Aorta (tissue), 5 donors: ENCODE measurements at regions not wholly inside any gene's neighbourhood (a gene's known extent, or its start where the extent isn't known, plus 50 kb on each side); places are given as distances from the start of the nearest gene placed in this dataset.

Experiments
- ATAC-seq: fragments of 200-7000 bp; cut with Tn5 transposase; one replicate; pipeline ENCODE4 v1.9.1; 2022; ENCODE audit warnings: moderate library complexity; ENCODE audit not compliant: low FRiP score
- DNase-seq, 2 donors: peaks; one replicate each; pipeline ENCODE4 v3.0.0-alpha.2; 2020
- H3K27ac ChIP-seq, 2 donors: one replicate each; pipeline ENCODE4 v1.5.1; 2013; ENCODE audit warnings: low read length in 2 of 2, mild to moderate bottlenecking in 2 of 2, moderate library complexity in 2 of 2, control low read depth in 1 of 2, inconsistent platforms in 1 of 2, low read depth in 1 of 2
- H3K27me3 ChIP-seq, 2 donors: one replicate each; pipeline ENCODE4 v1.6.1; 2013; ENCODE audit warnings: control low read depth in 1 of 2, low read length in 1 of 2, mild to moderate bottlenecking in 1 of 2, moderate library complexity in 1 of 2; ENCODE audit not compliant: insufficient read depth in 2 of 2, control insufficient read depth in 1 of 2
- H3K36me3 ChIP-seq, 2 donors: one replicate each; pipeline ENCODE4 v1.6.1; 2013; ENCODE audit warnings: control low read depth in 1 of 2, low read length in 1 of 2, mild to moderate bottlenecking in 1 of 2; ENCODE audit not compliant: insufficient read depth in 2 of 2, control insufficient read depth in 1 of 2
- H3K4me1 ChIP-seq, 2 donors: one replicate each; pipeline ENCODE4 v1.6.1; 2013; ENCODE audit warnings: low read length in 2 of 2, control low read depth in 1 of 2, mild to moderate bottlenecking in 1 of 2, moderate library complexity in 1 of 2; ENCODE audit not compliant: insufficient read depth in 2 of 2, control insufficient read depth in 1 of 2
- H3K4me3 ChIP-seq, 2 donors: one replicate each; pipeline ENCODE4 v1.5.1; 2013; ENCODE audit warnings: low read length in 2 of 2, control low read depth in 1 of 2, mild to moderate bottlenecking in 1 of 2
- H3K9me3 ChIP-seq: one replicate; pipeline ENCODE4 v1.6.1; 2013; ENCODE audit warnings: mild to moderate bottlenecking, low read length; ENCODE audit not compliant: control insufficient read depth
- WGBS, 2 donors: extraction: QIAGEN DNeasy Blood & Tissue Kit; methylation state at CpG; one replicate each; pipeline ENCODE4 v1.1.7; 2013; 5-methylcytosine and 5-hydroxymethylcytosine counted together
- intact Hi-C, 2 donors: fragments of 100-400 bp; cut with DNase I; formaldehyde crosslinking; loops; one replicate each; pipeline versions ENCODE4 v1.14.2 to v1.15.0; 2022
- donor health status: healthy with polysubstance abuse.
- donor health status: Bipolar disorder and iron deficiency.
- donor health status: DM: no; HTN: no; CAD: no.
- donor health status: DM: no; HTN: no; CAD: no.
- donor health status: DM: yes; HTN: yes; CAD: no.

DNA sequence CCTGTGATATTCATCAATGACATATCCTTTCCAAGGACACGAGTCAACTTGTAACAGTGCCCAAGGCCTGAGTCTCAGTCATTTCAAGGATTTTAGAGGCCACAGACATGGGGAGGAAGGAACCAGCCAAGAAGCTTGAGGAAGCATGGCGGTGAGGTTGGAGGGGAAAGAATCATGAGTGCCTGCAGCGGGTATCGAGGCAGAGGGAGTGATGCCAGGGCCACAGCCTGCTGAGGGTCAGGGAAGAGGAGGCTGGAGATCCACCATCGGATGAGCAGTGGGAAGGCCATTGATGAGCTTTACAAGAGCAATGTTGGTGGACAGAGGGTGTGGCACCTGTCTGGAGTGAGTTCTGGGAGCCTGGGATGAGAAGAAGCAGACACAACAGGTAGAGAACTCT, 88.5 kb upstream of the IER5L start:
- Histone ChIP-seq H3K4me3 (no peak overlapping the region), H3K27me3 (no peaks in the 10 kb centered on the region), H3K4me1 (no peaks in the 10 kb centered on the region), H3K36me3 (no peaks in the 10 kb centered on the region), H3K27ac (no peak overlapping the region), H3K9me3 (no peaks in the 10 kb centered on the region)
- intact Hi-C loops, result no loop called here
- 77 to 79% methylated on average over 5 of the region's 5 CpGs for WGBS, 2 donors
- DNase-seq, result no peak
- ATAC-seq, result no peak

DNA sequence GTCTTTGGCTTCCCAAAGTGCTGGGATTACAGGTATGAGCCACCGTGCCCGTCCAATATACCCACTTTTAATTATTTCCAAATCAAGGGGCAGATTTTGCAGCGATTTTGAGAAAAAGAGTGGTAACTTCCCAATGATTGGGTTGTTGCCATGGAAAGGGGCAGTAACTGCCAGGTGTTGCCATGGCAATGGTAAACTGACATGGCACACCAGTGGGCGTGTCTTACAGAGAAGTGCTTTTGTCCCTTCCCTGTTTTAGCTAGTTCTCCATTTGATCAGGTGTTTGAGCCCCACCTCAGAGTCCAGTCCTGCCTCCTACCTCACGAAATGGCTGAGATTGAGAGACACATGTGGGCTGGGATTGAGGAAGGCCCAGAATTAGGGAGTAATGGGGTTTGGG, 86.3 kb upstream of the IER5L start:
- Histone ChIP-seq H3K4me3 (no peak overlapping the region), H3K27me3 (no peaks in the 10 kb centered on the region), H3K9me3 (no peaks in the 10 kb centered on the region), H3K4me1 (no peaks in the 10 kb centered on the region), H3K27ac (no peak overlapping the region), H3K36me3 (no peaks in the 10 kb centered on the region)
- ATAC-seq (no peak), DNase-seq (no peak)
- WGBS, 2 donors, result 90% methylated on average over 5 of the region's 5 CpGs; no CpG with 5 or more reads in 1 of the 2 donors
- intact Hi-C loops, result no loop called here

GRCh38 chr9:129263836-129264235, 85.8 kb upstream of the IER5L start:
- DNase-seq (peak; percentile 41 to 49), ATAC-seq (no peak)
- Histone ChIP-seq H3K27me3 (no peaks in the 10 kb centered on the region), H3K4me1 (no peaks in the 10 kb centered on the region), H3K36me3 (no peaks in the 10 kb centered on the region), H3K4me3 (no peak overlapping the region), H3K9me3 (no peaks in the 10 kb centered on the region), H3K27ac (no peak overlapping the region)
- intact Hi-C loops, result no loop called here
- 54 to 63% methylated on average over 8 of the region's 8 CpGs for WGBS, 2 donors

DNA sequence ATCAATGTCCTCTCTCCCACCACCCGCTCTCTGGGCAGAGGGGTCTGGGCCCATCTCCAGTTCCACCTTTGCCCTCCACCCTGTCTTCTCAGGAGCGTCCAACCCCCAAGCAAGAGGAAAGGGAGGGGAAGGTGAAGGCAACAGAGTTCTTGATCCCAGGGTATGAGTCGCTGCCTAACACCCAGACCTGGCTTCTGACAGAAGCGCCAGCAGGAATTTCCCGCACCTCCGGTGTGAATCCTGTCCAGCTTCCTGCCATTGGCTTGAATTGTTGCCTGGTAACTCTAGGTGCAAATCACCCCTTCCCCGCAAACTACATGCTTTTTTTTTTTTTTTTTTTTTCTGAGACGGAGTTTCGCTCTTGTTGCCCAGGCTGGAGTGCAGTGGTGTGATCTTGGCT, 84.2 kb upstream of the IER5L start:
- no peaks in the 10 kb centered on the region for H3K36me3 ChIP-seq
- peak; percentile 35 to 40 for DNase-seq
- H3K27ac ChIP-seq, result no peak overlapping the region
- no peaks in the 10 kb centered on the region for H3K9me3 ChIP-seq
- intact Hi-C loops, result no loop called here
- no peaks in the 10 kb centered on the region for H3K27me3 ChIP-seq
- H3K4me1 ChIP-seq, result no peaks in the 10 kb centered on the region
- WGBS, 2 donors, result 96% methylated on average over 7 to 9 of the region's 9 CpGs
- no peak for ATAC-seq
- no peak overlapping the region for H3K4me3 ChIP-seq

DNA sequence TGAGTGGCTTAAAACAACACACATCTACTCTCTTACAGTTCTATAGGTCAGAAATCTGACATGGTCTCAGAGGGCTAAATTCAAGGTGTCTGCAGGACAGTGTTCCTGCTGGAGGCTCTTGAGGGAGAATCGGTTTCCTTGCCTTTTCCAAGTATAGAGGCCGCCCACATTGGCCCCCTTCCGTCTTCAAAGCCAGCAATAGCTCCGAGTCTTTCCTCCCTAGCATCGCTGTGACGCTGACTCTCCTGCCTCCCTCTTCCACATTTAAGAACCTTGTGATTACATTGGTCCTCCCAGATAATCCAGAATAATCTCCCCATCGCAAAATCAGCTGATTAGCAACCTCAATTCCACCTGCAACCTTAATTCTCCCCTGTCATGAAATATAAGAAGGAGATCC, 81.3 kb upstream of the IER5L start:
- no peak overlapping the region for H3K4me3 ChIP-seq

DNA sequence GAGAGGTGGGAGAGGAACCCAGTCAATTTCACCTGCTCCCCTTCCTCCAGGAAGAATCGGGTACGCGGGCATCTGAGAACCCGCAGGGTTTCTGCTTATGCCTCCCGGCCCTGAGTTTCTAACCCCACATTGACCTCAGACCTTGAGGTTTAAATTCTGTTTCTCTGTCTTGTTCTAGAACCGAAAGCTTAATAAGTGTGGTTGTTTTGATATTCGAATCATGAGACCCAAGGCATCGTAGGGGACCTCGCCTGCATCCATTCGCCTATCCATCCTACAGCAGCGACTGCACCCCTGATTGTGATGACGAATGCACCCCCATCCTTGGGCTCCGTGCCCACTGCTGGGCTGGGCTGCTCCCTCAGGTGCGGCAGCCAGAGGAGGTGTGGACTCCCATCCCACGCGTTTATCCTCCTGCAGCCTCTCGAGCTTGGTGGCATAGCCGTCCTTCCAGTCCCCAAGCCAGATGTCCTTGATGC, 80.8 kb upstream of the IER5L start:
- intact Hi-C loops, result loop anchor here (5.0 kb wide), 1 partner anchor 58 kb away; no protein-coding TSS in a partner anchor
- Histone ChIP-seq H3K27me3 (no peaks in the 10 kb centered on the region), H3K36me3 (no peaks in the 10 kb centered on the region), H3K9me3 (no peaks in the 10 kb centered on the region), H3K27ac (no peak overlapping the region), H3K4me3 (no peak overlapping the region), H3K4me1 (no peaks in the 10 kb centered on the region)
- ATAC-seq, result no peak
- DNase-seq, result peak; percentile 46 to 76
- 29 to 32% methylated on average over 18 of the region's 18 CpGs for WGBS, 2 donors

More for the DNA sequence above, 81.3 kb upstream of the IER5L start:
- H3K4me1 ChIP-seq, result no peaks in the 10 kb centered on the region
- H3K9me3 ChIP-seq, result no peaks in the 10 kb centered on the region
- ATAC-seq (no peak), DNase-seq (peak; percentile 9 to 45)
- no peak overlapping the region for H3K27ac ChIP-seq
- WGBS, 2 donors, result 87% methylated on average over 7 of the region's 7 CpGs
- H3K27me3 ChIP-seq, result no peaks in the 10 kb centered on the region
- intact Hi-C loops, result loop anchor here (5.0 kb wide), 1 partner anchor 58 kb away; no protein-coding TSS in a partner anchor
- no peaks in the 10 kb centered on the region for H3K36me3 ChIP-seq

DNA sequence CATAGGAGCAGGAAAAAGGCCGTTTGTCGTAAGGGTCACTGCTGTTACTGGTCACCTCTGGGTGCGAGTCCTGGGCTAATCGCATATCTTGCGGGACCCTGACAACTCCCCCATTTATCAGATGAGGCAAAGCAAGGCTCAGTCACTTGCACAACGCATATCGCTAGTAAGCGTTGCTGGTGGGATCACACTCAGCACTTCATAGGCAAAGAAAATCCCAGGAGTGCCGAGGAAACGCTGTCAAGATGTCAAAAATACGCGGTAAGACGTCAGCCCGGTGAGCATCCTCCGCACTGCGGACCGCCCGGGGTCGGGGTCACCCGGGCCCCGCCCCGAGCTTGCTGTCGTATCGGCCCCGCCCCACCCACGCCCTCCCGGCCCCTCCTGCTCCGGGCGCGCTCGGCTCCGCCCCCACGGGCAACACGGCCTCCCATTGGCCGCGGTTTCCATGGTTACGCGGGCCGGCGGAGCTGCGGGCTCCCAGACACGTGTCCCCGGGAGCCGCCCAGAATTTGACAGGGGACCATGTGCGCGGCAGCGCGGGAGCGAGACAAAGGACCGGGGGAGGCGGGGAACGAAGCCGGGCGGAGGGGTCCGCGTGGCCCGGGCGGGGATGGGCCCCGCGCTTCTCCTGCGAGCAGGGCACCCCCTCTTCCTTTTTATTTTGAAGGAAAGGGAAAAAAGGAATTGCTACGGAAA, 80.2 kb upstream of the IER5L start:
- WGBS, 2 donors, result 10% methylated on average over 62 of the region's 62 CpGs

GRCh38 chr9:129256959-129257713, 79.1 kb upstream of the IER5L start:
- peak; percentile 39 to 49 for DNase-seq

More for the DNA sequence above, 80.2 kb upstream of the IER5L start:
- DNase-seq, result peak; percentile 94 to 97
- H3K9me3 ChIP-seq, result no peaks in the 10 kb centered on the region
- intact Hi-C loops, result loop anchor here (5.0 kb wide), 1 partner anchor 59 kb away; no protein-coding TSS in a partner anchor
- H3K27ac ChIP-seq, result no peak overlapping the region
- H3K27me3 ChIP-seq, result no peaks in the 10 kb centered on the region
- no peak overlapping the region for H3K4me3 ChIP-seq
- H3K36me3 ChIP-seq, result no peaks in the 10 kb centered on the region
- no peaks in the 10 kb centered on the region for H3K4me1 ChIP-seq
- peak; percentile 86 for ATAC-seq

More at GRCh38 chr9:129256959-129257713, 79.1 kb upstream of the IER5L start:
- H3K9me3 ChIP-seq, result no peaks in the 10 kb centered on the region
- H3K4me1 ChIP-seq, result no peaks in the 10 kb centered on the region
- no peak for ATAC-seq
- H3K36me3 ChIP-seq, result no peaks in the 10 kb centered on the region
- no peak overlapping the region for H3K27ac ChIP-seq
- H3K27me3 ChIP-seq, result no peaks in the 10 kb centered on the region
- H3K4me3 ChIP-seq, result no peak overlapping the region
- WGBS, 2 donors, result 89 to 91% methylated on average over 13 of the region's 13 CpGs
- intact Hi-C loops, result loop anchor here (5.0 kb wide), 1 partner anchor 60 kb away; no protein-coding TSS in a partner anchor
